ENCODE measurements at regions not wholly inside any gene's neighbourhood (a gene's known extent, or its start where the extent isn't known, plus 50 kb on each side); places are given as distances from the start of the nearest gene placed in this dataset.

- DNase-seq = no peak
These were observed 81.9 kb upstream of the ATF7IP start for GRCh38 chr12:14283489-14284144.

- no peak for DNase-seq
These were observed 81.2 kb upstream of the ATF7IP start for GRCh38 chr12:14284184-14284722.

- DNase-seq = no peak
These were observed 75.9 kb upstream of the ATF7IP start for GRCh38 chr12:14289601-14290000.

- no peak for DNase-seq
These were observed 74.5 kb upstream of the ATF7IP start for GRCh38 chr12:14290951-14291350.

GRCh38 chr12:14303661-14304155, 61.8 kb upstream of the ATF7IP start:
- DNase-seq = no peak

GRCh38 chr12:14307004-14307403, 58.5 kb upstream of the ATF7IP start:
- no peak for DNase-seq

GRCh38 chr12:14308516-14308915, 57.0 kb upstream of the ATF7IP start:
- DNase-seq = no peak

- DNase-seq = no peak
These were observed 54.6 kb upstream of the ATF7IP start for GRCh38 chr12:14310866-14311265.

GRCh38 chr12:14313379-14314138, 51.9 kb upstream of the ATF7IP start:
- DNase-seq = no peak

GRCh38 chr12:14314801-14315200, 50.7 kb upstream of the ATF7IP start:
- no peak for DNase-seq

GRCh38 chr12:14315501-14315900, 50.0 kb upstream of the ATF7IP start:
- no peak for DNase-seq

Data from stimulated activated CD4-positive, alpha-beta T cell treated with anti-CD3 and anti-CD28 coated beads, Interleukin-2, amount 100 ng/mL, for 48 hours (primary cell).